Endothelial cell of umbilical vein (primary cell): ENCODE measurements at regions not wholly inside any gene's neighbourhood (a gene's known extent, or its start where the extent isn't known, plus 50 kb on each side); places are given as distances from the start of the nearest gene placed in this dataset.

Source experiments
- BruUV-seq: library from RNA; stranded (reverse); fragments of 400-500 nt; replicated peaks from 2 replicates; lab custom pipeline; 2021; lab: Mats Ljungman, UMichigan
- CTCF ChIA-PET: fragments of 300-600, 350-600 bp; sonication (Branson Sonifier 250); formaldehyde crosslinking; loops from one replicate; lab custom pipeline; 2021; ENCODE audit warnings: antibody characterized with exemption, inconsistent platforms; lab: Charles Lee
- POLR2A ChIA-PET: fragments of 300-600, 350-600 bp; sonication (Branson Sonifier 250); formaldehyde crosslinking; loops from one replicate; lab custom pipeline; 2021; ENCODE audit warnings: antibody characterized with exemption, inconsistent platforms; lab: Charles Lee
- DNase-seq: peaks from one replicate; pipeline ENCODE4 v3.0.0-alpha.2; 2011; ENCODE audit warnings: low read depth, low spot score
- FAIRE-seq: peaks from 2 replicates; lab custom pipeline; 2011; peaks lifted over from hg19 to GRCh38; lab: Jason Lieb, UNC
- H2AFZ ChIP-seq: 2 replicates; pipeline ENCODE4 v1.6.0; 2012; ENCODE audit warnings: low read depth, low read length, control low read depth, inconsistent platforms
- H3K27ac ChIP-seq: 2 replicates; pipeline ENCODE4 v1.5.1; 2011; ENCODE audit warnings: low read depth, mild to moderate bottlenecking, control low read depth, low read length, moderate library complexity; ENCODE audit not compliant: insufficient read depth
- H3K27me3 ChIP-seq, 2 experiments: 2 replicates each; pipeline versions ENCODE4 v1.6.0 to v1.6.1; 2011; ENCODE audit warnings: low read length in 2 of 2, mixed read lengths in 1 of 2; ENCODE audit not compliant: control insufficient read depth in 2 of 2, insufficient read depth in 2 of 2
- H3K36me3 ChIP-seq, 2 experiments: 2 replicates in 1 of 2; 3 replicates in 1 of 2; pipeline ENCODE4 v1.5.1; 2011; ENCODE audit warnings: low read length in 2 of 2, mild to moderate bottlenecking in 1 of 2, moderate library complexity in 1 of 2; ENCODE audit not compliant: control insufficient read depth in 2 of 2, insufficient read depth in 2 of 2; ENCODE audit errors: extremely low read depth in 1 of 2
- H3K4me1 ChIP-seq: 3 replicates; pipeline ENCODE4 v1.5.1; 2011; ENCODE audit warnings: mild to moderate bottlenecking, low read length; ENCODE audit not compliant: control insufficient read depth, insufficient read depth; ENCODE audit errors: extremely low read depth
- H3K4me2 ChIP-seq: 2 replicates; pipeline ENCODE4 v1.6.1; 2011; ENCODE audit warnings: low read length, control low read depth, mixed read lengths; ENCODE audit not compliant: insufficient read depth
- H3K4me3 ChIP-seq, 3 experiments: fragments of 200-600 bp in 1 of 3; sonication (generic), shearing (Covaris generic) in 1 of 3; replicated peaks in 1 of 3; 2 replicates each; pipeline ENCODE4 v1.5.1; 2011 to 2016; ENCODE audit warnings: control low read depth in 3 of 3, low read length in 3 of 3, mild to moderate bottlenecking in 2 of 3, inconsistent platforms in 1 of 3, low read depth in 1 of 3, moderate library complexity in 1 of 3; ENCODE audit not compliant: insufficient read depth in 1 of 3
- H3K79me2 ChIP-seq: 2 replicates; pipeline ENCODE4 v1.6.0; 2012; ENCODE audit warnings: low read length, inconsistent platforms; ENCODE audit not compliant: control insufficient read depth, insufficient read depth
- H3K9ac ChIP-seq: replicated peaks from 2 replicates; pipeline ENCODE3; 2011; ENCODE audit warnings: low read length, control low read depth; ENCODE audit not compliant: insufficient read depth; ENCODE audit errors: extremely low read depth
- H3K9me1 ChIP-seq: replicated peaks from 3 replicates; pipeline ENCODE4 v1.6.0; 2011; ENCODE audit warnings: mild to moderate bottlenecking, low read length; ENCODE audit not compliant: control insufficient read depth, insufficient read depth; ENCODE audit errors: extremely low read depth
- H3K9me3 ChIP-seq: replicated peaks from 2 replicates; pipeline ENCODE4 v1.5.1; 2012; ENCODE audit warnings: low read length, inconsistent platforms; ENCODE audit not compliant: control insufficient read depth, insufficient read depth
- H4K20me1 ChIP-seq: replicated peaks from 2 replicates; pipeline ENCODE3; 2011; ENCODE audit warnings: mild to moderate bottlenecking, low read length; ENCODE audit not compliant: control insufficient read depth, insufficient read depth; ENCODE audit errors: extremely low read depth
- EZH2 ChIP-seq: IDR thresholded peaks from 2 replicates; pipeline ENCODE4 v1.6.1; 2012; ENCODE audit warnings: borderline replicate concordance, low read depth, mild to moderate bottlenecking, moderate library complexity, low read length, inconsistent platforms; ENCODE audit not compliant: severe bottlenecking
- FOS ChIP-seq: IDR thresholded peaks from 2 replicates; pipeline ENCODE4 v1.6.1; 2011; ENCODE audit warnings: mild to moderate bottlenecking, low read length, moderate library complexity, borderline replicate concordance; ENCODE audit not compliant: insufficient read depth
- GATA2 ChIP-seq: IDR thresholded peaks from 2 replicates; pipeline ENCODE4 v1.7.0; 2011; ENCODE audit warnings: low read depth, mild to moderate bottlenecking, moderate library complexity, mixed read lengths, low read length; ENCODE audit not compliant: insufficient read length, insufficient read depth
- JUN ChIP-seq: IDR thresholded peaks from 2 replicates; pipeline ENCODE4 v1.6.1; 2011; ENCODE audit warnings: borderline replicate concordance, low read depth; ENCODE audit not compliant: insufficient read length, insufficient read depth
- MYC ChIP-seq: IDR thresholded peaks from one replicate; pipeline ENCODE4 v1.6.1; 2011; ENCODE audit warnings: mild to moderate bottlenecking, low read depth, low read length
- POLR2A ChIP-seq: IDR thresholded peaks from 2 replicates; pipeline ENCODE4 v1.6.1; 2012; ENCODE audit warnings: low read depth, mild to moderate bottlenecking, control low read depth, low read length
- POLR2AphosphoS5 ChIP-seq: IDR thresholded peaks from 2 replicates; pipeline ENCODE4 v1.6.1; 2012; ENCODE audit warnings: low read depth, mild to moderate bottlenecking, control low read depth, low read length, moderate library complexity; ENCODE audit not compliant: insufficient read depth
- dilution Hi-C: fragments of 300-500 bp; cut with MboI; formaldehyde crosslinking; loops from one replicate; pipeline ENCODE4 v1.15.0; 2019; ENCODE audit warnings: low sequenced_read_pairs; ENCODE audit not compliant: extremely low pct_ligation_motif_present
- intact Hi-C: fragments of 100-400 bp; cut with micrococcal nuclease; formaldehyde crosslinking; loops from one replicate; pipeline ENCODE4 v1.10.0; 2022
- TF ChIP-seq, protein P1 (sequence below), 2 donors: IDR thresholded peaks; 1 replicate in 1 of 2; 2 replicates in 1 of 2; pipeline ENCODE4 v1.5.1; 2011; ENCODE audit warnings: low read length in 2 of 2, mild to moderate bottlenecking in 2 of 2, moderate library complexity in 2 of 2, control low read depth in 1 of 2, inconsistent platforms in 1 of 2, low read depth in 1 of 2; ENCODE audit not compliant: insufficient read depth in 1 of 2; ENCODE audit errors: extremely low read depth in 1 of 2
- TF ChIP-seq, protein P2 (sequence below): IDR thresholded peaks from 2 replicates; pipeline ENCODE4 v1.6.1; 2011; ENCODE audit not compliant: insufficient read depth, insufficient read length

DNA sequence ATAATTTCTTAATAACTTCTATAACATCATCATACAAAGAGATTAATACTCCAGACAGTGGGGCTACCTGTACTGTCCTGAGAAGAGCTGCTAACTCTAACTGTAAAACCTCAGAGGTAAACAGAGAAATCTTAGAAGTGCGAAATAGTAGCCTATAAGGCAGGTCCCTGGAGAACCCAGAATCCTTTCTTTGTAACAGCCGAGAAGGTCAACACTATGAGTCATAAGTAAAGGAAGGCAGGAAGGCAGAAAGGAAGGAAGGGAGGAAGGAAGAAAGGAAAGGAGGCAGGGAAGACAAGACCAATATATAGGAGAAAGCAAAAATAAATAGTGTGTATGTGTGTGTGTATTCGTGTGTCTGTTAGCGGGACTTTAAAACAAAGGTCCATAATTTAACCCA, 540.6 kb downstream of the ZWINT start:
- ChIA-PET CTCF (no interaction called here), POLR2A (no interaction called here)
- FAIRE-seq (no peak), DNase-seq (no peak)
- BruUV-seq: no TSS peak
- no peaks in the 10 kb centered on the region for H3K4me1 ChIP-seq
- H2AFZ ChIP-seq: no peak overlapping the region
- H3K9ac ChIP-seq: no peak overlapping the region
- no peaks in the 10 kb centered on the region for H3K36me3 ChIP-seq
- no peak overlapping the region for H3K4me3 ChIP-seq
- no peaks in the 10 kb centered on the region for H3K79me2 ChIP-seq
- H3K9me3 ChIP-seq: peaks cover 2% of the 10 kb centered on the region
- TF ChIP-seq POLR2AphosphoS5: no peak
- intact Hi-C loops: no loop called here
- dilution Hi-C loops: no loop called here
- no peaks in the 10 kb centered on the region for H3K27me3 ChIP-seq
- no peaks in the 10 kb centered on the region for H4K20me1 ChIP-seq
- H3K4me2 ChIP-seq: no peak overlapping the region
- H3K27ac ChIP-seq: no peak overlapping the region
- no peaks in the 10 kb centered on the region for H3K9me1 ChIP-seq

DNA sequence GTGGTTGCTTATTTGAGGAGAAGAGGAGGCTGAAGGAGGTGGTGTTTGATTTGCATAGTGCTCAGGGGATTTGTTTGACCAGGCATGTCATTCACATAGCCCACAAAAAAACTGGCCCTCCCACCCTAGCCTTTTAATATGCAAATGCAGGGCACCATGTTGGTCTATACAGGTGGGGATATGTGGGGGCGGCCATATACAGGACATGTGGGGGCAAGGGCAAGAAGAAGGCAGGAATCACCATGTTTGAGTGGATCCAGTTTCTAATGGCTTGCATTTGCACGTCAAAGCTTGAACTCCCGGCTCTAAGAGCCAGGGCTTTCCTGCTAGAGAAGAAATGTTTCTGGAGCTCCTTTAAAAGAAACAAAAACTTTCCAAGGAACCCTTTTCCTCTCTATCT, 541.0 kb downstream of the ZWINT start:
- ChIA-PET CTCF (no interaction called here), POLR2A (no interaction called here)
- H3K79me2 ChIP-seq: no peaks in the 10 kb centered on the region
- H4K20me1 ChIP-seq: no peaks in the 10 kb centered on the region
- no peak overlapping the region for H3K4me2 ChIP-seq
- H3K27me3 ChIP-seq: no peaks in the 10 kb centered on the region
- intact Hi-C loops: no loop called here
- H3K4me3 ChIP-seq: no peak overlapping the region
- no peak for DNase-seq
- H3K36me3 ChIP-seq: no peaks in the 10 kb centered on the region
- H3K27ac ChIP-seq: no peak overlapping the region
- no peak overlapping the region for H2AFZ ChIP-seq
- dilution Hi-C loops: no loop called here
- no peak overlapping the region for H3K9ac ChIP-seq
- TF ChIP-seq GATA2: no peak
- no peak for TF ChIP-seq EZH2
- TF ChIP-seq, protein P1, sequence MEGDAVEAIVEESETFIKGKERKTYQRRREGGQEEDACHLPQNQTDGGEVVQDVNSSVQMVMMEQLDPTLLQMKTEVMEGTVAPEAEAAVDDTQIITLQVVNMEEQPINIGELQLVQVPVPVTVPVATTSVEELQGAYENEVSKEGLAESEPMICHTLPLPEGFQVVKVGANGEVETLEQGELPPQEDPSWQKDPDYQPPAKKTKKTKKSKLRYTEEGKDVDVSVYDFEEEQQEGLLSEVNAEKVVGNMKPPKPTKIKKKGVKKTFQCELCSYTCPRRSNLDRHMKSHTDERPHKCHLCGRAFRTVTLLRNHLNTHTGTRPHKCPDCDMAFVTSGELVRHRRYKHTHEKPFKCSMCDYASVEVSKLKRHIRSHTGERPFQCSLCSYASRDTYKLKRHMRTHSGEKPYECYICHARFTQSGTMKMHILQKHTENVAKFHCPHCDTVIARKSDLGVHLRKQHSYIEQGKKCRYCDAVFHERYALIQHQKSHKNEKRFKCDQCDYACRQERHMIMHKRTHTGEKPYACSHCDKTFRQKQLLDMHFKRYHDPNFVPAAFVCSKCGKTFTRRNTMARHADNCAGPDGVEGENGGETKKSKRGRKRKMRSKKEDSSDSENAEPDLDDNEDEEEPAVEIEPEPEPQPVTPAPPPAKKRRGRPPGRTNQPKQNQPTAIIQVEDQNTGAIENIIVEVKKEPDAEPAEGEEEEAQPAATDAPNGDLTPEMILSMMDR (IDR thresholded peaks at IDR 0.05; ENCODE audit: extremely low read depth in 1 of 2, insufficient read depth in 1 of 2, low read depth in 1 of 2, low read length in 2 of 2): no peak
- no peak for TF ChIP-seq POLR2AphosphoS5
- TF ChIP-seq POLR2A: no peak
- no peak for TF ChIP-seq FOS
- TF ChIP-seq MYC: no peak
- no peak for TF ChIP-seq JUN
- TF ChIP-seq, protein P2, sequence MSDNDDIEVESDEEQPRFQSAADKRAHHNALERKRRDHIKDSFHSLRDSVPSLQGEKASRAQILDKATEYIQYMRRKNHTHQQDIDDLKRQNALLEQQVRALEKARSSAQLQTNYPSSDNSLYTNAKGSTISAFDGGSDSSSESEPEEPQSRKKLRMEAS: no peak
- no peak for FAIRE-seq
- no peaks in the 10 kb centered on the region for H3K9me1 ChIP-seq
- H3K4me1 ChIP-seq: no peaks in the 10 kb centered on the region
- no TSS peak for BruUV-seq
- peaks cover 2% of the 10 kb centered on the region for H3K9me3 ChIP-seq
